Spleen (tissue), 7 donors: ENCODE measurements at regions not wholly inside any gene's neighbourhood (a gene's known extent, or its start where the extent isn't known, plus 50 kb on each side); places are given as distances from the start of the nearest gene placed in this dataset.

Experiments
- CTCF ChIP-seq, 11 experiments: fragments of 200-600 bp in 7 of 11; fragments of 450-650 bp in 4 of 11; sonication (generic) in 4 of 11; IDR thresholded peaks in 8 of 11; conservative IDR thresholded peaks in 3 of 11; 1 replicate in 7 of 11; 2 replicates in 4 of 11; pipeline versions ENCODE4 v1.4.0 to v1.8.0; 2016 to 2021; ENCODE audit warnings: antibody characterized with exemption in 11 of 11, inconsistent platforms in 4 of 11, mild to moderate bottlenecking in 1 of 11
- POLR2A ChIP-seq, 3 donors: fragments of 450-650 bp; IDR thresholded peaks; one replicate each; pipeline ENCODE4 v1.5.1; 2017; ENCODE audit warnings: antibody characterized with exemption in 3 of 3, mild to moderate bottlenecking in 1 of 3
- POLR2AphosphoS5 ChIP-seq, 3 donors: sonication (generic); formaldehyde crosslinking; IDR thresholded peaks; one replicate each; pipeline ENCODE4 v1.5.1; 2017; ENCODE audit warnings: antibody characterized with exemption in 3 of 3
- donor health status: DM: no; HTN: no; CAD: no; lungs with moderate emphysema.
- donor health status: DM: no; HTN: no; CAD: no.
- donor health status: DM: no; HTN: no; CAD: no.

- TF ChIP-seq POLR2AphosphoS5 (IDR thresholded peaks at IDR 0.05) (no peak), POLR2A (IDR thresholded peaks at IDR 0.05) (no peak), CTCF (IDR thresholded peaks at IDR 0.05 in 8 of 11, conservative IDR thresholded peaks at IDR 0.05 in 3 of 11) (no peak)
Observed at GRCh38 chr6:163790266-163790840, 375.8 kb downstream of the QKI start.
